WTC11 (cell line): ENCODE measurements at regions not wholly inside any gene's neighbourhood (a gene's known extent, or its start where the extent isn't known, plus 50 kb on each side); places are given as distances from the start of the nearest gene placed in this dataset.

ENCODE experiments used
- ATAC-seq: fragments of 200-7000 bp; cut with Tn5 transposase; 2 replicates; pipeline ENCODE4 v1.10.0; 2021; ENCODE audit warnings: mild to moderate bottlenecking, moderate library complexity
- CTCF ChIA-PET: fragments of 300-600 bp; sonication (Branson Sonifier 250); formaldehyde crosslinking; loops from one replicate; lab custom pipeline; 2021; ENCODE audit warnings: antibody characterized with exemption; lab: Charles Lee
- POLR2A ChIA-PET: fragments of 350-600 bp; sonication (Branson Sonifier 250); formaldehyde crosslinking; loops from one replicate; lab custom pipeline; 2021; ENCODE audit warnings: antibody characterized with exemption; lab: Charles Lee
- DNase-seq: peaks from one replicate; pipeline ENCODE4 v3.0.0; 2021; ENCODE audit warnings: low spot score
- H3K27ac Mint-ChIP-seq: 2 replicates; pipeline ENCODE4 v1.8.0; 2021; ENCODE audit warnings: mixed read lengths
- H3K27me3 Mint-ChIP-seq: 2 replicates; pipeline ENCODE4 v1.8.0; 2021; ENCODE audit warnings: low read depth, mild to moderate bottlenecking, moderate library complexity, mixed read lengths
- H3K36me3 Mint-ChIP-seq: 2 replicates; pipeline ENCODE4 v1.8.0; 2021; ENCODE audit warnings: mixed read lengths
- H3K4me1 Mint-ChIP-seq: 2 replicates; pipeline ENCODE4 v1.8.0; 2022; ENCODE audit warnings: mixed read lengths
- H3K4me3 Mint-ChIP-seq: 2 replicates; pipeline ENCODE4 v1.8.0; 2021; ENCODE audit warnings: mild to moderate bottlenecking, moderate library complexity, mixed read lengths
- H3K9me3 Mint-ChIP-seq: 2 replicates; pipeline ENCODE4 v1.8.0; 2021; ENCODE audit warnings: mixed read lengths
- AFF4 ChIP-seq: sonication (generic); formaldehyde crosslinking; IDR thresholded peaks from 2 replicates; pipeline ENCODE4 v1.8.1; 2023; ENCODE audit warnings: mild to moderate bottlenecking, missing genetic modification reagents, borderline replicate concordance
- CBFB ChIP-seq: sonication (generic); formaldehyde crosslinking; IDR thresholded peaks from 2 replicates; pipeline ENCODE4 v1.8.1; 2022; ENCODE audit warnings: mild to moderate bottlenecking, low read depth, missing genetic modification reagents
- HMGXB4 ChIP-seq: sonication (generic); formaldehyde crosslinking; IDR thresholded peaks from 2 replicates; pipeline ENCODE4 v1.8.1; 2023; ENCODE audit warnings: mild to moderate bottlenecking, moderate library complexity, missing genetic modification reagents
- NFE2L1 ChIP-seq: sonication (generic); formaldehyde crosslinking; IDR thresholded peaks from 2 replicates; pipeline ENCODE4 v1.8.1; 2023; ENCODE audit warnings: missing genetic modification reagents
- NR1H2 ChIP-seq: sonication (generic); formaldehyde crosslinking; IDR thresholded peaks from 2 replicates; pipeline ENCODE4 v1.9.0; 2021; ENCODE audit warnings: mild to moderate bottlenecking, moderate library complexity, missing genetic modification reagents
- PREB ChIP-seq: sonication (generic); formaldehyde crosslinking; IDR thresholded peaks from 2 replicates; pipeline ENCODE4 v1.8.1; 2022; ENCODE audit warnings: mild to moderate bottlenecking, missing genetic modification reagents, moderate library complexity, borderline replicate concordance
- SOX15 ChIP-seq: fragments of 250-450 bp; sonication (Bioruptor Pico); IDR thresholded peaks from 2 replicates; pipeline ENCODE4 v1.9.0; 2021; ENCODE audit warnings: mild to moderate bottlenecking
- ZNF121 ChIP-seq: sonication (generic); formaldehyde crosslinking; IDR thresholded peaks from 2 replicates; pipeline ENCODE4 v1.8.0; 2023; ENCODE audit warnings: missing genetic modification reagents
- ZNF425 ChIP-seq: fragments of 250-450 bp; sonication (Bioruptor Pico); conservative IDR thresholded peaks from 2 replicates; pipeline ENCODE4 v1.9.0; 2021; ENCODE audit warnings: mild to moderate bottlenecking
- ZNF512 ChIP-seq: sonication (generic); formaldehyde crosslinking; IDR thresholded peaks from 2 replicates; pipeline ENCODE4 v1.8.1; 2022; ENCODE audit warnings: missing genetic modification reagents, borderline replicate concordance
- ZNF532 ChIP-seq: fragments of 250-450 bp; sonication (Bioruptor Pico); IDR thresholded peaks from 2 replicates; pipeline ENCODE4 v1.9.0; 2021; ENCODE audit warnings: mild to moderate bottlenecking, borderline replicate concordance

GRCh38 chr2:54370405-54371104 is 85.6 kb upstream of the SPTBN1 start (continued):
- TF ChIP-seq PREB, result no peak
- TF ChIP-seq ZNF425, result no peak
- TF ChIP-seq ZNF512, result no peak
- no peak for TF ChIP-seq NFE2L1 (CRISPR knock-in tag)
- TF ChIP-seq ZNF532 (CRISPR knock-in tag), result no peak
- TF ChIP-seq AFF4 (CRISPR knock-in tag), result no peak
- TF ChIP-seq CBFB (CRISPR knock-in tag), result no peak

GRCh38 chr2:54371460-54372065 is 84.6 kb upstream of the SPTBN1 start:
- Mint-ChIP-seq H3K4me3 (no peak overlapping the region), H3K27me3 (peaks cover 2% of the 10 kb centered on the region), H3K9me3 (peaks cover 26% of the 10 kb centered on the region), H3K36me3 (peaks cover 16% of the 10 kb centered on the region), H3K4me1 (no peaks in the 10 kb centered on the region), H3K27ac (no peak overlapping the region)
- POLR2A ChIA-PET, result no interaction called here
- CTCF ChIA-PET, result no interaction called here
- ATAC-seq (no peak), DNase-seq (no peak)
- TF ChIP-seq NR1H2 (no peak), HMGXB4 (no peak), ZNF121 (CRISPR knock-in tag) (no peak), ZNF532 (CRISPR knock-in tag) (no peak), ZNF425 (no peak), SOX15 (CRISPR knock-in tag) (no peak)
